HepG2 (cell line): ENCODE measurements at regions not wholly inside any gene's neighbourhood (a gene's known extent, or its start where the extent isn't known, plus 50 kb on each side); places are given as distances from the start of the nearest gene placed in this dataset.

Experiments
- ATAC-seq: fragments of 200-7000 bp; cut with Tn5 transposase; 3 replicates; pipeline ENCODE4 v1.9.1; 2020; ENCODE audit warnings: mild to moderate bottlenecking, moderate library complexity
- BruUV-seq: library from RNA; stranded (reverse); fragments of 400-500 nt; replicated peaks from 2 replicates; lab custom pipeline; 2021; lab: Mats Ljungman, UMichigan
- CTCF ChIA-PET: fragments of 300-600 bp; formaldehyde crosslinking; extraction: SDS; loops from one replicate; lab custom pipeline; 2021; ENCODE audit warnings: low total read pairs, inconsistent platforms, low intra/inter-chr PET ratio; lab: Yijun Ruan, JAX
- POLR2A ChIA-PET: fragments of 350-600 bp; sonication (Branson Sonifier 250); formaldehyde crosslinking; loops from one replicate; lab custom pipeline; 2020; ENCODE audit warnings: antibody characterized with exemption, inconsistent platforms; lab: Yijun Ruan, JAX
- DNase-seq: peaks from one replicate; pipeline ENCODE4 v3.0.0-alpha.2; 2015; ENCODE audit warnings: low spot score
- FAIRE-seq: peaks from 3 replicates; lab custom pipeline; 2011; peaks lifted over from hg19 to GRCh38; lab: Jason Lieb, UNC
- H2AFZ ChIP-seq: one replicate; pipeline ENCODE4 v1.6.1; 2011; ENCODE audit warnings: low read length, inconsistent platforms
- H3K27ac ChIP-seq: fragments of 300-600 bp; 3 replicates; pipeline ENCODE4 v1.8.0; 2011; ENCODE audit warnings: mixed run types, mild to moderate bottlenecking, mixed read lengths, low read length, inconsistent platforms; ENCODE audit not compliant: insufficient read depth; ENCODE audit errors: extremely low read length
- H3K27me3 ChIP-seq, 2 experiments: fragments of 200-600 bp in 1 of 2; 2 replicates in 1 of 2; 3 replicates in 1 of 2; pipeline versions ENCODE4 v1.6.0 to v1.8.0; 2011; ENCODE audit warnings: low read length in 2 of 2, mild to moderate bottlenecking in 2 of 2, moderate library complexity in 2 of 2, inconsistent platforms in 1 of 2; ENCODE audit not compliant: insufficient read depth in 2 of 2, control insufficient read depth in 1 of 2
- H3K36me3 ChIP-seq, 2 experiments: fragments of 200-600 bp in 1 of 2; replicated peaks in 1 of 2; 2 replicates in 1 of 2; 3 replicates in 1 of 2; pipeline versions ENCODE4 v1.5.1 to v1.8.0; 2011; ENCODE audit warnings: low read length in 2 of 2, inconsistent platforms in 1 of 2; ENCODE audit not compliant: insufficient read depth in 2 of 2, control insufficient read depth in 1 of 2
- H3K4me1 ChIP-seq: 2 replicates; pipeline ENCODE4 v1.5.1; 2012; ENCODE audit warnings: low read length, inconsistent platforms; ENCODE audit not compliant: insufficient read depth
- H3K4me2 ChIP-seq: 2 replicates; pipeline ENCODE4 v1.6.0; 2011; ENCODE audit warnings: low read depth, low read length, inconsistent platforms
- H3K4me3 ChIP-seq, 3 experiments: fragments of 200-600 bp in 1 of 3; sonication (generic), shearing (Covaris generic) in 1 of 3; replicated peaks in 1 of 3; 2 replicates each; pipeline ENCODE4 v1.5.1; 2011 to 2016; ENCODE audit warnings: low read length in 3 of 3, inconsistent platforms in 2 of 3, low read depth in 2 of 3, mild to moderate bottlenecking in 2 of 3, control low read depth in 1 of 3, mixed read lengths in 1 of 3; ENCODE audit not compliant: insufficient read depth in 1 of 3
- H3K79me2 ChIP-seq: one replicate; pipeline ENCODE4 v1.6.1; 2011; ENCODE audit warnings: low read length, inconsistent platforms; ENCODE audit not compliant: insufficient read depth
- H3K9ac ChIP-seq: 2 replicates; pipeline ENCODE4 v1.6.0; 2011; ENCODE audit warnings: mild to moderate bottlenecking, low read depth, low read length, inconsistent platforms; ENCODE audit not compliant: insufficient read depth
- H3K9me3 ChIP-seq: 2 replicates; pipeline ENCODE4 v1.5.1; 2012; ENCODE audit warnings: mild to moderate bottlenecking, low read length
- H4K20me1 ChIP-seq: 2 replicates; pipeline ENCODE4 v1.6.0; 2011; ENCODE audit warnings: inconsistent platforms, mild to moderate bottlenecking, low read length, moderate library complexity; ENCODE audit not compliant: insufficient read depth
- BHLHE40 ChIP-seq: IDR thresholded peaks from 2 replicates; pipeline ENCODE4 v1.6.1; 2011; ENCODE audit warnings: low read length, improper control_type of control experiment
- FOXO1 ChIP-seq: sonication (generic); formaldehyde crosslinking; IDR thresholded peaks from 2 replicates; pipeline ENCODE4 v1.4.0; 2020; ENCODE audit warnings: missing genetic modification reagents
- KLF16 ChIP-seq, 2 experiments: sonication (generic) in 1 of 2; formaldehyde crosslinking in 1 of 2; IDR thresholded peaks; 2 replicates each; pipeline versions ENCODE4 v1.6.1 to v1.8.0; 2016 to 2023; ENCODE audit warnings: missing genetic modification reagents in 2 of 2, missing compliant biosample characterization in 1 of 2
- KMT2A ChIP-seq: sonication (generic); formaldehyde crosslinking; IDR thresholded peaks from 2 replicates; pipeline ENCODE4 v1.4.0; 2020; ENCODE audit warnings: missing genetic modification reagents
- MED8 ChIP-seq: sonication (generic); formaldehyde crosslinking; IDR thresholded peaks from 2 replicates; pipeline ENCODE4 v1.8.1; 2023; ENCODE audit warnings: mild to moderate bottlenecking, missing genetic modification reagents; ENCODE audit not compliant: insufficient replicate concordance
- SAFB2 ChIP-seq: sonication (generic); formaldehyde crosslinking; IDR thresholded peaks from 2 replicates; pipeline ENCODE4 v1.5.1; 2020; ENCODE audit warnings: missing genetic modification reagents, low read depth, mild to moderate bottlenecking, borderline replicate concordance
- ZMYM3 ChIP-seq: sonication (generic); formaldehyde crosslinking; IDR thresholded peaks from 2 replicates; pipeline ENCODE4 v1.5.1; 2020; ENCODE audit warnings: mild to moderate bottlenecking, missing genetic modification reagents
- ZNF430 ChIP-seq: sonication (generic); formaldehyde crosslinking; IDR thresholded peaks from 2 replicates; pipeline ENCODE4 v1.9.0; 2021; ENCODE audit warnings: mild to moderate bottlenecking, missing genetic modification reagents
- ZNF558 ChIP-seq: sonication (generic); formaldehyde crosslinking; IDR thresholded peaks from 2 replicates; pipeline ENCODE4 v1.9.0; 2022; ENCODE audit warnings: mild to moderate bottlenecking, missing genetic modification reagents, borderline replicate concordance
- WGBS: methylation state at CpG from one replicate; pipeline ENCODE4 v1.1.6; 2017; ENCODE audit warnings: low lambda C conversion rate; 5-methylcytosine and 5-hydroxymethylcytosine counted together
- in situ Hi-C: cut with HindIII; loops from 2 replicates; pipeline ENCODE4 v1.10.0; 2017; ENCODE audit warnings: low pct_unique_long_range_greater_than_20kb; ENCODE audit not compliant: extremely low pct_ligation_motif_present
- intact Hi-C: fragments of 100-400 bp; cut with micrococcal nuclease; formaldehyde crosslinking; loops from one replicate; pipeline ENCODE4 v1.10.0; 2022; ENCODE audit not compliant: unreplicated experiment
- TF ChIP-seq, protein P1 (sequence below): fragments of 450-650 bp; IDR thresholded peaks from 2 replicates; pipeline ENCODE4 v1.6.1; 2016

DNA sequence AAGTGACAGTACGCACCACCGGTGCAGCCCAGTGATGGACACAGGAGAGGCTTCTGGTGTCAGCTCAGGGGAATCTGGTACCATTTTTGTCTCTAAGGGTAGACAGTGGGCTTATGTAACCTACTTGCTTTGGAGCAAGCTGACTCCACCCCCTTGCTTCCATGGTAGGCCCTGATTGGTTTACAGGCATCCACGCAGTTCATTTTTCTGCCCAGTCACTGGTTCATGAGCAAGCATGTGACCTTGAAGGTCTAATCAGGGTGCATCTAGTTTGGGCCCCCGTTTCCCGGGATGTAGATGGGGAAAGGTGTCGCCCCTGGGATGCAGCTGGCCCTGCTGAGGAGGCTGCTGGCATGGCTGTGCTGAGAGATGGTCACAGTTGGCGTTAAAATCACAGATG, 244.8 kb upstream of the KCNG1 start:
- POLR2A ChIA-PET: no interaction called here

GRCh38 chr20:51266353-51266752, 243.4 kb upstream of the KCNG1 start:
- DNase-seq (no peak), FAIRE-seq (no peak), ATAC-seq (no peak)
- no peak overlapping the region for H3K4me2 ChIP-seq
- H3K79me2 ChIP-seq: no peaks in the 10 kb centered on the region
- in situ Hi-C loops (no loop called here), intact Hi-C loops (no loop called here)
- no peaks in the 10 kb centered on the region for H3K36me3 ChIP-seq
- no peaks in the 10 kb centered on the region for H4K20me1 ChIP-seq
- H3K4me1 ChIP-seq: peaks cover 16% of the 10 kb centered on the region
- no peak overlapping the region for H2AFZ ChIP-seq
- H3K27ac ChIP-seq: no peak overlapping the region
- no peaks in the 10 kb centered on the region for H3K9me3 ChIP-seq
- TF ChIP-seq FOXO1 (CRISPR knock-in tag) (no peak), MED8 (CRISPR knock-in tag) (no peak), BHLHE40 (0 out of 2 replicates have a peak, but pooled peaks have one; percentile 24)
- TF ChIP-seq, protein P1, sequence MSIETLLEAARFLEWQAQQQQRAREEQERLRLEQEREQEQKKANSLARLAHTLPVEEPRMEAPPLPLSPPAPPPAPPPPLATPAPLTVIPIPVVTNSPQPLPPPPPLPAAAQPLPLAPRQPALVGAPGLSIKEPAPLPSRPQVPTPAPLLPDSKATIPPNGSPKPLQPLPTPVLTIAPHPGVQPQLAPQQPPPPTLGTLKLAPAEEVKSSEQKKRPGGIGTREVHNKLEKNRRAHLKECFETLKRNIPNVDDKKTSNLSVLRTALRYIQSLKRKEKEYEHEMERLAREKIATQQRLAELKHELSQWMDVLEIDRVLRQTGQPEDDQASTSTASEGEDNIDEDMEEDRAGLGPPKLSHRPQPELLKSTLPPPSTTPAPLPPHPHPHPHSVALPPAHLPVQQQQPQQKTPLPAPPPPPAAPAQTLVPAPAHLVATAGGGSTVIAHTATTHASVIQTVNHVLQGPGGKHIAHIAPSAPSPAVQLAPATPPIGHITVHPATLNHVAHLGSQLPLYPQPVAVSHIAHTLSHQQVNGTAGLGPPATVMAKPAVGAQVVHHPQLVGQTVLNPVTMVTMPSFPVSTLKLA: peak; percentile 94
- peaks cover 0 to 14% of the 10 kb centered on the region in 2 experiments; a peak in 2 of 5 replicates for H3K27me3 ChIP-seq
- WGBS: 23% methylated on average over 7 of the region's 7 CpGs
- ChIA-PET POLR2A (no interaction called here), CTCF (no interaction called here)
- no TSS peak for BruUV-seq
- H3K9ac ChIP-seq: no peak overlapping the region
- H3K4me3 ChIP-seq: no peak overlapping the region

More for the DNA sequence above, 244.8 kb upstream of the KCNG1 start:
- TF ChIP-seq ZMYM3 (CRISPR knock-in tag) (no peak), ZNF558 (CRISPR knock-in tag) (no peak), SAFB2 (no peak), KMT2A (no peak), ZNF430 (CRISPR knock-in tag) (no peak), KLF16 (CRISPR knock-in tag; IDR thresholded peaks at IDR 0.05) (no peak)
- Histone ChIP-seq H2AFZ (no peak overlapping the region), H3K9me3 (no peaks in the 10 kb centered on the region), H3K9ac (no peak overlapping the region), H3K27me3 (0 out of 5 replicates have a peak, but pooled peaks cover 0 to 6% of the 10 kb centered on the region in 2 experiments), H4K20me1 (no peaks in the 10 kb centered on the region), H3K79me2 (no peaks in the 10 kb centered on the region), H3K27ac (no peak overlapping the region), H3K4me3 (no peak overlapping the region), H3K4me2 (no peak overlapping the region), H3K4me1 (peaks cover 2% of the 10 kb centered on the region), H3K36me3 (no peaks in the 10 kb centered on the region)
- in situ Hi-C loops (no loop called here), intact Hi-C loops (no loop called here)
- FAIRE-seq (no peak), DNase-seq (no peak), ATAC-seq (no peak)
- 49% methylated on average over 7 of the region's 7 CpGs for WGBS
- no TSS peak for BruUV-seq
- CTCF ChIA-PET: no interaction called here
